GM19395 (cell line): ENCODE measurements at regions not wholly inside any gene's neighbourhood (a gene's known extent, or its start where the extent isn't known, plus 50 kb on each side); places are given as distances from the start of the nearest gene placed in this dataset.
"Not testable (repeated sequence)": the region's sequence is repeated elsewhere in the genome, so short reads cannot be mapped to it uniquely, and the experiment has no call there.

ENCODE experiments used
- ATAC-seq: cut with Tn5 transposase; IDR thresholded peaks from one replicate; pipeline ENCODE4 v1.9.1; 2021; ENCODE audit warnings: mild to moderate bottlenecking, moderate library complexity; ENCODE audit not compliant: unreplicated experiment

- ATAC-seq, result not testable (repeated sequence)
Measured at GRCh38 chr3:187890405-187890752, 145.1 kb upstream of the BCL6 start.

GRCh38 chr3:187896646-187897045 lies 151.4 kb upstream of the BCL6 start:
- ATAC-seq, result no peak

DNA sequence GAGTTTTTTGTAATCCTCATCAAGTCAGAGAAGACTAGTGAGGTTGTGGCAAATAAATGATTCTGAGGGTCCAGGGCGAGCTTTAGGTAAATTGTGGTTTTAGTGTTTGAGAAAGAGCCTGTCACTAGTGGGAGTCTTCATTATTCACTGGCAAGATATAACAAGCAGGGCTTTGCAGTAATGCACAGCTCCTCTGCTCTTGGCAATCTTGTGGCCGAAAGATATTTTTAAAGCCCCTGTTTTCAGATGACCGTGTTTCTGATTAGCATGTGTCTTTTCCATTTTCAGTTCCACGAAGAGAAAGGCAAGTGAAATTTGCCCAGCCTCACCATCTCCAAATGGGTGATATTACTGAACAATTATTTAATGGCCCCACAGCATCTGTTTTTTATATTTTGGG lies 154.0 kb upstream of the BCL6 start:
- no peak for ATAC-seq

DNA sequence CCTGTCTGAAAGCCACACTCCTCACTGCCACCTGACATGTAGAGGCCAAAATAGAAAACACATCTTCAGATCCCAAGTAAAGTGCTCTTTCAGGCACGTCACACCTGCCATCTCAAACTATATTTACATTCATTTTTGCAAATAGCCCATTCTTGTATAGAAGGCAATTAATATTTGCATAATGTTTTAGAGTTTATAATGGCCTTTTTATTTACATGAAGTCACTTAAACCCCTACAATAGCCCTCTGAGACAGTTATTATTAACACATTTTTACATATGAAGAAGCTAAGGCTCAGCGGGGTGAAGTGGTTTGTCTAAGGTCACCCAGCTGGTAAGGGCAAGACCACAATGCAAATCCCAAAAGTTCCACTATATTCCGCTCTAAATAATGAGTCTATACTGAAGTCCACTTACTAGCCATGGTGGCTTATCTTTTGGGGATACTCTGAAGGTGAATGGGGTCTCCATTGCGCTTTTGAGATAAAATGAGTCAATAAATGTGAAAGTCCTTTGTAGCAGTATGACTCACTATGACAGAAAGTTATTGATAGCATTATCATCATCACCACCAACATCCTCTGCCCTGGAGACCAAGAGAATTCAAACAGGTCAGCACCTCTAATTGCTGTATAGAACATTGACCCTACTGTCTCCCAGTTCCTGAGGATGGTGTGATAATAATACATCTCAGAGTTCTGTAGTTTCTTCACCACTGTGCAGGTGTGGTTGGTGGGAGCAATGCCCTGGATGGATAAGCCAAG lies 155.9 kb upstream of the BCL6 start:
- ATAC-seq, result peak; percentile 61

- ATAC-seq, result peak; percentile 80
Measured at GRCh38 chr3:187902041-187902471, 156.8 kb upstream of the BCL6 start.

GRCh38 chr3:187902936-187903335 lies 157.7 kb upstream of the BCL6 start:
- no peak for ATAC-seq

DNA sequence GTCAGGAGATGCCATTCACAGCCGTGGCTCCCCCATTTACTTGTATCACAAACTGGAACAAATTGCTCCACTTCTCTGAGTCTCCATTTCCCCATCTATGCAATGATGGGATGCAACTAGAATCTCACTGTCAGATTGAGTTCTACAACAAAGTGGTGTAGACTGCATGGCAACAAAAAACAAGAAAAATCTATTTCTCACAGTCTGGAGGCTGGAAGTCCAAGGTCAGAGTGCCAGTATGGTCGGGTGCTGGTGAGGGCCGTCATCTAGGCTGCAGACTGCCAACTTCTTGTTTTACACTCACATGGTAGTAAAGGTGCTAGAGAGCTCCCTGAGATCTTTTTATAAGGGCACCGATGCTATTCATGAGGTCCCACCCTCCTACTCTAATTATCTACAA lies 158.4 kb upstream of the BCL6 start:
- no peak for ATAC-seq

DNA sequence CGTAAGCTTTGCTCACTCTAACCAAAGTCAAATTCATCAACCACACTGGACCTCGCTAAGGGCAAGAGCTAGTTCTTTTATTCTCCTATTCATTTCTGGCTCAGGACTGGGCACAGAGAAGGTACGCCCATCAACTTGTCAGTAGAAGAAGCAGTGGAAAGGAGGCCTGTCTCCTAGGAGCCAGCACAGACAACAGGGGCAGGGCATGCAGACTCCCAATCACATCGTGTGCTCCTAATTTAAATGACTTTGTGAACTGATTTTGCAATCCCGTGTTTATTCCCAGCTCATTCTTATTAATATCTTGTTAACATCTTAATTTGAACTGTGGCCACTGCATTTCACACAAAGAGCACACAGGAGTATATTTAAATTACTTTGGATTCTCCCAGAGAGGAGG lies 161.1 kb upstream of the BCL6 start:
- no peak for ATAC-seq

DNA sequence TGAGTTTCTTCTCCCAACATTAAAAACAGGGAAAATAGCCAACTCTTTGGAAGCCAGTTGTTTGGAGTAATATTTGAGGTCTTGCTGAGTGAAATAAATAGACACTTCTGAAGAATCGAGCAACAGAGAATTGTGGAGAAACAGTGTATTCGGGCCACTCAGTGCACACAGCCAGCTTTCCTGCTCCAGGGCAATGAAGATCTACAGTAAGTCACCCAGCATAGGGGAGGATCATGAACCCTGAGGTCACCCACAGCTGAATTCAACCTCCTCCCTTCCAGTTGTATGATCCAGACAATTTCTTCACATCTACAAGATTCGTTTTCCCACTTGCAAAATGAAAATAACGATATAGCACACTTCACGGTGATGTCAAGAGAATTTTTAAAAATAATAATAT lies 161.7 kb upstream of the BCL6 start:
- ATAC-seq, result no peak

DNA sequence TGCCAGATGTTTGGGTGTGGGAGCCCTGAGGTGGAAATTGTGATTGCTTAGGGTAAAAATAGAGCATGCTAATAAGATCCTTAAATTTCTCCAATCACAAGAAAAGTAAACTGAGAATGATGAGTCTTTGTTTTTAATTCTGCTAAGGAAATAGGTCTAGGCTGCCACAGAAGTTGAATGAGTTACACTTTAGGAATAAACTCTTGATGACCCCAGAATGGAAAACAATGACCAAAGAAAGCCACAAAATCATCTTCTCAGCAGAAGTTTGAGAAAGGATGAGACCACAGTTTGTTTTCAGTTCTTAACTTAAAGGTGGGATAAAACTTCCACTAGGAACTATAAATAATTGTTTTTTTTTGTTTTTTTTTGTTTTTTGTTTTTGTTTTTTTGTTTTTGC lies 164.6 kb upstream of the BCL6 start:
- ATAC-seq, result no peak

- no peak for ATAC-seq
Measured at GRCh38 chr3:187912007-187912406, 166.7 kb upstream of the BCL6 start.

DNA sequence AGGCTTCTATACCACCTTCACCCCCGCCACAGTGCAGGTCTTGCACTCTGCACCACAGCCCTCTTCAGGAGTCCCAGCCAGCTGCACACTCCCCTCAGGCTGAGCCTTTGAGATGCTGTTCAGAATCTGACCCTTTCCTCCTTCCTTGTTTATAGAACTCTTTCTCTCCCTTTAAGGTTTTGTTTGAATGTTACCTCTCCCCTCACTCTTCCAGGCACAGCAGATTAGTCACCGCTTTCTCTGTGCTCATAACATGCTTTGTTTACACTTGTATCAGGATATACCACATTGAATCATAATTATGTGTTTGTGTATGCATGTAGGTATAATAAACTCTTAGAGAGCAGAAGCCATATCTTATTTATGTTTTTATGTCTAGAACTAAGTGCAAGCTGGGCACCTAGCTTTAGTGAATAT lies 168.4 kb upstream of the BCL6 start:
- no peak for ATAC-seq

DNA sequence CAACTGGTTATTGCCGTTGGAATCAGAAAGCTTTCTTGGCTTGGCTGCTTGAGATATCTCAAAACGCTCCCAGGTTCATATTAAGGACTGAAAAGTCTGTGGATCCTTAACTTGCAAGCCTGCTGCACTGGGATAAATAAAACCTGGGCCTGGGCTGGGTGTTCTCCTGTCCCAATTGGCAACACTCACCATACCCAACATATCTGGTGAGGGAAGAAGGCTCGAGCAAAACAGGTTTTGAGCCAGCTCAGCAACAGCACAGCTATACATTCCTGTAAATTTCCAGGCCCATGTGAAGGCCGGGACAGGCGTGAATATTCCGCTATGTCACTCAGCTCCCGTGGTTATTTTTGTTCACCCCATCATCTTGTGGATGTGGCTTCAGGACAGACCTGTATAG lies 169.0 kb upstream of the BCL6 start:
- ATAC-seq, result no peak

GRCh38 chr3:187916072-187916471 lies 170.8 kb upstream of the BCL6 start:
- no peak for ATAC-seq

DNA sequence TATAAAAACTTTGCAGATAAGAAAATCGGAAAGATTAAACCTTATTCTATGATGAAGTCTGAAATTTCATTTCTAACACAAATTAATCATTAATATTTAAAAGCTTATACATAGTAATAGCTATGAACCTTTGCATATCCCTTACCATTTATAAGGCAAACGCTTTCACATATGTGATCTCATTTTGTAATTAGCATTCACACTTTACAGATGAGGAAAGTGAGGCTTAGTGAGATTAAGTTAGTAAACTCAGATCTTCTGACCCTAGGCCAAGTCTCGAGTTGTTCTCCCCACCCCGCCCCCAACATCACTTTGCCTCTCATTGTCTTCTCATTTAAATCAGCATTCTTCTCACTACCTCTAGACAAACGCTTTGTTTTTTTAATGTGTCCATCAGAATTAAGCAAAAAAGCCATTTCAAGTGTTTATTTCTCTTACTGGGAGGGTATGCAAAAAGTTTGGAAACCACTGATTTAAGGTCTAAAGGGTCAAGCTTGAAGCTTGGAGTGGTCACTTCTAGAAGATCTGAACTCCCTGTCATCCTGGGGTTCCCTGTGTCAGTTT lies 172.9 kb upstream of the BCL6 start:
- ATAC-seq, result no peak

GRCh38 chr3:187919048-187919447 lies 173.8 kb upstream of the BCL6 start:
- peak; percentile 96 for ATAC-seq

- peak; percentile 51 for ATAC-seq
Measured at GRCh38 chr3:187919544-187919943, 174.3 kb upstream of the BCL6 start.

GRCh38 chr3:187920030-187920429 lies 174.8 kb upstream of the BCL6 start:
- ATAC-seq, result no peak

GRCh38 chr3:187920913-187921312 lies 175.6 kb upstream of the BCL6 start:
- no peak for ATAC-seq

GRCh38 chr3:187921391-187922074 lies 176.3 kb upstream of the BCL6 start:
- no peak for ATAC-seq

DNA sequence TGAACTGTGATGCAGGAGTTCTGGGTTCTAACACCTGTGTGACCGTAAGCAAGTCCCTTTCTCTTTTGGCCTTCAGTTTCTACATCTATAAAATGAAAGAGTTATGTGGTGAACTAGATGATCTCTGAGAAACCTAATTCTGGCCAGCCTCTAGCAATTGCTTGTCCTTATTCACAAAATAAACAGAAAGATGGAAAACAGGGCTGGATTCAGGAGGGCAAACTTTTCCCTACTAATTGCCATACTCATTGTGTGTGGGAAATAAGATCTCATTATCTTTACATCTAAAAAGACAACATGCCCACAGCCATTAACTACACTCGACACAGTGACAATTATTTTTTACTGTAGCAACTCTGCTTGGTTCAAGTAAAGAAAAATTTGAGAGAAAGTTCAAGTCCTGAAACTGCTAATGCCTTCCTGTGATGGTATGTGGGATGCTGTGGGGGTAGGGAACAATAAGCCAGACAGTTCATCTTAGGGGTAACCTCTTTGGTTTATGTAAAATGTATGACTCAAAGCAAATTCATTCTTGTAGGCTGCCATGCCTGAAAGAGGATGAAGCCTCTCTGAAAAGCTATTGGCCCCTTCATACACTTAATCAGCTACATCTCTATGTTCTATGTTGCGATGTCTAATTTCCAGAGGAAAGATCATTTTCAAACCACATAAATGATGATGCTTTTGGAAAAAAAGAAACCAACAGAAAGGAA lies 177.6 kb upstream of the BCL6 start:
- ATAC-seq, result no peak

DNA sequence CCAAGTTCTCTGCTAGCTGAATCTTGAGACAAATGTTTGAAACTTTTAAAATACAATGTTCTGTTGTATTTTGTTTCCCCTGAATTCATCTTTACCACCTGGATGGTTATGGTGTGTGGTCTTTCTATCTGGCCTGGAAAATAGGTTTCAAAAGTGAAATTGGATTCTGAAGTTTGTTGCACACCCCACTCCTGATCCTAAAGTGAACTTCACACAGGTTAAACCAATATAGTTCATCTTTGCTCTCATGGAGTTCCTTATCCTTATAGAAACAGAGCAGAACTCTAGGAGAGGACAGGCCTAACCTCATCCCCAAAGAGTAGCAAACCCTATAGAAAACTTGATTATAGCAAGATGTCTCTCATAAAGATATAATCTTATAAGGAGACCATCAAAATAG lies 179.4 kb upstream of the BCL6 start:
- no peak for ATAC-seq
